Epithelial cell of proximal tubule (primary cell): ENCODE measurements at regions not wholly inside any gene's neighbourhood (a gene's known extent, or its start where the extent isn't known, plus 50 kb on each side); places are given as distances from the start of the nearest gene placed in this dataset.

Source experiments
- DNase-seq: peaks from one replicate; pipeline ENCODE4 v3.0.0-alpha.2; 2011; ENCODE audit warnings: low read depth
- H3K4me3 ChIP-seq: 2 replicates; pipeline ENCODE4 v1.5.1; 2011; ENCODE audit warnings: low read depth, mild to moderate bottlenecking, low read length
- CTCF ChIP-seq: conservative IDR thresholded peaks from 2 replicates; pipeline ENCODE4 v1.5.1; 2012; ENCODE audit warnings: low read depth, mild to moderate bottlenecking, low read length

- no peak overlapping the region for H3K4me3 ChIP-seq
- DNase-seq, result no peak
- no peak for TF ChIP-seq CTCF
Observed at GRCh38 chr6:137702791-137703424, 164.2 kb upstream of the TNFAIP3 start.

GRCh38 chr6:137704802-137705159 lies 162.3 kb upstream of the TNFAIP3 start:
- TF ChIP-seq CTCF, result no peak
- no peak for DNase-seq
- no peak overlapping the region for H3K4me3 ChIP-seq

GRCh38 chr6:137705160-137706082 lies 161.6 kb upstream of the TNFAIP3 start:
- DNase-seq, result no peak
- no peak overlapping the region for H3K4me3 ChIP-seq
- peak; percentile 95 for TF ChIP-seq CTCF

- DNase-seq, result no peak
- no peak for TF ChIP-seq CTCF
- H3K4me3 ChIP-seq, result no peak overlapping the region
Observed at GRCh38 chr6:137706083-137706750, 160.8 kb upstream of the TNFAIP3 start.

- no peak overlapping the region for H3K4me3 ChIP-seq
- TF ChIP-seq CTCF, result no peak
- no peak for DNase-seq
Observed at GRCh38 chr6:137707038-137707589, 159.9 kb upstream of the TNFAIP3 start.

GRCh38 chr6:137707590-137708360 lies 159.3 kb upstream of the TNFAIP3 start:
- peak; percentile 75 for TF ChIP-seq CTCF
- peak; percentile 74 for DNase-seq
- no peak overlapping the region for H3K4me3 ChIP-seq
